IMR-90 (cell line): ENCODE measurements at regions not wholly inside any gene's neighbourhood (a gene's known extent, or its start where the extent isn't known, plus 50 kb on each side); places are given as distances from the start of the nearest gene placed in this dataset.

Experiments used
- ATAC-seq: fragments of 200-7000 bp; cut with Tn5 transposase; 2 replicates; pipeline ENCODE4 v1.9.1; 2020; ENCODE audit warnings: low read depth, mild to moderate bottlenecking, moderate library complexity
- BruUV-seq: library from RNA; stranded (reverse); fragments of 400-500 nt; replicated peaks from 2 replicates; lab custom pipeline; 2021; lab: Mats Ljungman, UMichigan
- CTCF ChIA-PET: fragments of 300-600 bp; formaldehyde crosslinking; extraction: SDS; loops from one replicate; lab custom pipeline; 2021; ENCODE audit warnings: antibody characterized with exemption; lab: Yijun Ruan, JAX
- POLR2A ChIA-PET: fragments of 300-600 bp; sonication (Branson Sonifier 250); formaldehyde crosslinking; loops from one replicate; lab custom pipeline; 2022; ENCODE audit warnings: antibody characterized with exemption; ENCODE audit not compliant: unreplicated experiment; lab: Charles Lee
- DNase-seq: peaks from one replicate; pipeline ENCODE4 v3.0.0; 2013
- H2AFZ ChIP-seq: replicated peaks from 2 replicates; pipeline ENCODE3; 2013; ENCODE audit warnings: low read length, mild to moderate bottlenecking; ENCODE audit not compliant: poor library complexity
- H2AK5ac ChIP-seq: 2 replicates; pipeline ENCODE4 v1.6.1; 2013; ENCODE audit warnings: low read depth, low read length, inconsistent platforms
- H2AK9ac ChIP-seq: replicated peaks from 2 replicates; pipeline ENCODE3; 2013; ENCODE audit warnings: mild to moderate bottlenecking, low read depth, low read length, moderate library complexity; ENCODE audit not compliant: poor library complexity
- H2BK120ac ChIP-seq: 2 replicates; pipeline ENCODE4 v1.6.1; 2013; ENCODE audit warnings: low read depth, low read length, inconsistent platforms
- H2BK15ac ChIP-seq: 3 replicates; pipeline ENCODE4 v1.6.1; 2013; ENCODE audit warnings: low read depth, low read length, inconsistent platforms
- H2BK20ac ChIP-seq: 2 replicates; pipeline ENCODE4 v1.6.1; 2013; ENCODE audit warnings: low read depth, mild to moderate bottlenecking, inconsistent platforms, low read length, moderate library complexity
- H2BK5ac ChIP-seq: 2 replicates; pipeline ENCODE4 v1.6.1; 2013; ENCODE audit warnings: mild to moderate bottlenecking, low read depth, low read length, inconsistent platforms; ENCODE audit not compliant: poor library complexity, severe bottlenecking
- H3K14ac ChIP-seq: replicated peaks from 2 replicates; pipeline ENCODE4 v1.6.1; 2013; ENCODE audit warnings: low read depth, low read length, inconsistent platforms
- H3K18ac ChIP-seq: 2 replicates; pipeline ENCODE4 v1.6.1; 2013; ENCODE audit warnings: low read depth, low read length, control low read depth
- H3K23ac ChIP-seq: 2 replicates; pipeline ENCODE4 v1.6.1; 2013; ENCODE audit warnings: low read depth, low read length, inconsistent platforms
- H3K27ac ChIP-seq: 2 replicates; pipeline ENCODE4 v1.5.1; 2013; ENCODE audit warnings: mild to moderate bottlenecking, control low read depth, low read length; ENCODE audit not compliant: insufficient read depth
- H3K27me3 ChIP-seq: 2 replicates; pipeline ENCODE4 v1.6.1; 2013; ENCODE audit warnings: low read length; ENCODE audit not compliant: control insufficient read depth, insufficient read depth
- H3K36me3 ChIP-seq: 2 replicates; pipeline ENCODE4 v1.6.1; 2013; ENCODE audit warnings: low read length, mixed read lengths; ENCODE audit not compliant: control insufficient read depth, insufficient read depth
- H3K4ac ChIP-seq: 2 replicates; pipeline ENCODE4 v1.6.1; 2013; ENCODE audit warnings: low read depth, low read length, inconsistent platforms
- H3K4me1 ChIP-seq: 2 replicates; pipeline ENCODE4 v1.6.1; 2013; ENCODE audit warnings: low read length, mixed read lengths; ENCODE audit not compliant: control insufficient read depth, insufficient read depth
- H3K4me2 ChIP-seq: 2 replicates; pipeline ENCODE4 v1.6.1; 2013; ENCODE audit warnings: low read depth, mild to moderate bottlenecking, control low read depth, low read length, moderate library complexity
- H3K4me3 ChIP-seq: 2 replicates; pipeline ENCODE4 v1.5.1; 2013; ENCODE audit warnings: low read depth, mild to moderate bottlenecking, control low read depth, low read length, moderate library complexity; ENCODE audit not compliant: insufficient read depth
- H3K56ac ChIP-seq: 2 replicates; pipeline ENCODE4 v1.6.1; 2013; ENCODE audit warnings: low read length, inconsistent platforms; ENCODE audit not compliant: insufficient read depth; ENCODE audit errors: extremely low read depth
- H3K79me1 ChIP-seq, 2 experiments: 2 replicates each; pipeline ENCODE4 v1.6.1; 2013; ENCODE audit warnings: low read length in 2 of 2, inconsistent platforms in 1 of 2, low read depth in 1 of 2
- H3K9ac ChIP-seq: 2 replicates; pipeline ENCODE4 v1.6.1; 2013; ENCODE audit warnings: low read depth, low read length, control low read depth
- H3K9me1 ChIP-seq: 2 replicates; pipeline ENCODE4 v1.6.1; 2013; ENCODE audit warnings: low read length, inconsistent platforms; ENCODE audit not compliant: insufficient read depth
- H3K9me3 ChIP-seq: 2 replicates; pipeline ENCODE4 v1.6.1; 2013; ENCODE audit warnings: low read length; ENCODE audit not compliant: control insufficient read depth, insufficient read depth
- H4K20me1 ChIP-seq: 2 replicates; pipeline ENCODE4 v1.6.1; 2013; ENCODE audit warnings: low read length, inconsistent platforms; ENCODE audit not compliant: insufficient read depth
- H4K5ac ChIP-seq: 2 replicates; pipeline ENCODE4 v1.6.1; 2013; ENCODE audit warnings: mild to moderate bottlenecking, low read depth, low read length, control low read depth
- H4K8ac ChIP-seq, 2 experiments: 2 replicates each; pipeline ENCODE4 v1.6.1; 2013; ENCODE audit warnings: low read depth in 2 of 2, low read length in 2 of 2, control low read depth in 1 of 2, inconsistent platforms in 1 of 2
- H4K91ac ChIP-seq: 2 replicates; pipeline ENCODE4 v1.6.1; 2013; ENCODE audit warnings: low read depth, low read length, inconsistent platforms; ENCODE audit not compliant: insufficient read depth
- CEBPB ChIP-seq: IDR thresholded peaks from 2 replicates; pipeline ENCODE4 v1.6.1; 2012; ENCODE audit warnings: low read depth, low read length, improper control_type of control experiment
- FOS ChIP-seq: fragments of 150-350 bp; IDR thresholded peaks from 2 replicates; pipeline ENCODE4 v1.6.1; 2016; ENCODE audit warnings: low read depth, low read length
- RAD21 ChIP-seq: IDR thresholded peaks from 2 replicates; pipeline ENCODE4 v1.6.1; 2012; ENCODE audit warnings: low read length, improper control_type of control experiment
- RCOR1 ChIP-seq: IDR thresholded peaks from 2 replicates; pipeline ENCODE4 v1.6.1; 2012; ENCODE audit warnings: mild to moderate bottlenecking, low read length, improper control_type of control experiment; ENCODE audit not compliant: insufficient replicate concordance
- WGBS, 2 experiments: methylation state at CpG; one replicate each; pipeline versions ENCODE4 v1.1.5 to v1.1.7; 2013; ENCODE audit warnings: missing lambda C conversion rate in 2 of 2; ENCODE audit not compliant: insufficient read length in 1 of 2; ENCODE audit errors: extremely low coverage in 2 of 2; 5-methylcytosine and 5-hydroxymethylcytosine counted together
- dilution Hi-C: fragments of 300-500 bp; cut with HindIII; formaldehyde crosslinking; loops from one replicate; pipeline ENCODE4 v1.14.3; 2018; ENCODE audit warnings: low sequenced_read_pairs; ENCODE audit not compliant: unreplicated experiment
- in situ Hi-C: fragments of 300-500 bp; cut with MboI; formaldehyde crosslinking; loops from 3 replicates; pipeline ENCODE4 v1.14.3; 2019; ENCODE audit warnings: low sequenced_read_pairs, inconsistent platforms, mixed read lengths
- intact Hi-C: fragments of 100-400 bp; cut with micrococcal nuclease; formaldehyde crosslinking; loops from 2 replicates; pipeline ENCODE4 v1.10.0; 2022

DNA sequence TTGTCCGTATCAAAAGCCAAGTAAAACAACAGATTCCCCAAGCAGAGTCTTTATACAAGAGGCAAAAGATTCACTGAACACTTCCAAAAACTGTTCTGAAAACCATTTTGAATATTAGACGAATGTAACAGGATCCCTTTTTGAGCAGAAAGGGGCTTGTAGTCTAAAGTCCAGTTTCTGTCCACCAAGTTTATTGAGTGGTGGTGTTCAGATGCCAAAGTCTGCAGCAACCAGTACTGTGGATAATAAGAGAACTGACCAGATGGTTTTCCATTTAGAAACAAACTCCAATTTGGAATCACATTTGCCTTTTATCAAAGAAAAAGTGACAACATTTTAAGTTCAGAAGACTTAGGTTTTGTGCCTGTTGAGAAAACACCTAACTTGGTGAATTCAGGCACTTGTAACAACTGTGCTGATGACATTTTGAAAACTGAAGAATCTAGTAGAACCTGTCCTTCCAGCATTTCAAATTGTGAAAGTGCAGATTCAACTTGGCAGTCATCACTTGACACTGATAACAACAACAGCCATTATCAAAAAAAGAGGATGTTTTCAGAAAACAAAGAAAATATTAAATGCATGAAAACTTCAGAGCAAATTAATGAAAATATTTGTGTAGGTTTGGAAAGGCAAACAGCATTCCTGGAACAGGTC is 217.1 kb downstream of the CSNK2A3 start:
- H4K5ac ChIP-seq, result no peak overlapping the region
- no peaks in the 10 kb centered on the region for H3K4me1 ChIP-seq
- H2AK5ac ChIP-seq, result no peak overlapping the region
- no peak overlapping the region for H3K27ac ChIP-seq
- no TSS peak for BruUV-seq
- no peak for ATAC-seq
- TF ChIP-seq RCOR1 (no peak), RAD21 (no peak), FOS (no peak), CEBPB (no peak)
- H3K9ac ChIP-seq, result no peak overlapping the region
- H2AFZ ChIP-seq, result no peak overlapping the region
- CTCF ChIA-PET, result no interaction called here
- no peaks in the 10 kb centered on the region for H3K9me3 ChIP-seq
- no peaks in the 10 kb centered on the region for H3K79me1 ChIP-seq
- H2BK20ac ChIP-seq, result no peak overlapping the region
- no peak overlapping the region for H3K4ac ChIP-seq
- H3K23ac ChIP-seq, result no peak overlapping the region
- no peaks in the 10 kb centered on the region for H3K9me1 ChIP-seq
- in situ Hi-C loops (no loop called here), dilution Hi-C loops (no loop called here), intact Hi-C loops (no loop called here)
- no peak overlapping the region for H2AK9ac ChIP-seq
- peaks cover 9% of the 10 kb centered on the region; the same call in 1 of the 2 replicates for H3K27me3 ChIP-seq
- H3K4me3 ChIP-seq, result no peak overlapping the region
- no peaks in the 10 kb centered on the region for H4K20me1 ChIP-seq
- no peak overlapping the region for H3K56ac ChIP-seq
- no peaks in the 10 kb centered on the region for H3K36me3 ChIP-seq
- no peak overlapping the region for H3K18ac ChIP-seq
- H3K4me2 ChIP-seq, result no peak overlapping the region
- H2BK5ac ChIP-seq, result no peak overlapping the region
- DNase-seq, result no peak
- no peak overlapping the region for H2BK120ac ChIP-seq
- no peak overlapping the region for H4K91ac ChIP-seq
- POLR2A ChIA-PET, result no interaction called here
- no CpG with 5 or more reads among the region's 2 CpGs for WGBS, 2 experiments
- no peak overlapping the region for H2BK15ac ChIP-seq
- no peak overlapping the region for H3K14ac ChIP-seq
- no peak overlapping the region for H4K8ac ChIP-seq
